Astrocyte (in vitro differentiated cells and primary cell): ENCODE measurements at regions not wholly inside any gene's neighbourhood (a gene's known extent, or its start where the extent isn't known, plus 50 kb on each side); places are given as distances from the start of the nearest gene placed in this dataset.

Experiments
- CTCF ChIP-seq: IDR thresholded peaks from 2 replicates; pipeline ENCODE4 v1.5.1; 2011; ENCODE audit warnings: low read depth, mild to moderate bottlenecking, inconsistent platforms, low read length, moderate library complexity; ENCODE audit not compliant: insufficient read depth
- EZH2 ChIP-seq: IDR thresholded peaks from 2 replicates; pipeline ENCODE4 v1.6.1; 2012; ENCODE audit warnings: mild to moderate bottlenecking, low read length, inconsistent platforms; ENCODE audit not compliant: insufficient read depth

GRCh38 chr9:105154723-105155191 is 89.7 kb upstream of the SLC44A1 start:
- TF ChIP-seq CTCF: no peak
- TF ChIP-seq EZH2: no peak
